Heart left ventricle (tissue), 16 donors: ENCODE measurements at regions not wholly inside any gene's neighbourhood (a gene's known extent, or its start where the extent isn't known, plus 50 kb on each side); places are given as distances from the start of the nearest gene placed in this dataset.

ENCODE experiments used
- ATAC-seq, 4 donors: fragments of 200-7000 bp; cut with Tn5 transposase; one replicate each; pipeline ENCODE4 v1.9.1; 2020 to 2022; ENCODE audit warnings: moderate library complexity in 4 of 4, mild to moderate bottlenecking in 3 of 4, moderate number of reproducible peaks in 1 of 4
- DNase-seq, 5 donors: peaks; one replicate each; pipeline ENCODE4 v3.0.0-alpha.2; 2020
- H3K27ac ChIP-seq, 12 donors: fragments of 200-600 bp; sonication (generic) in 4 of 12; one replicate each; pipeline versions ENCODE4 v1.5.0 to v1.8.0; 2016 to 2022; ENCODE audit warnings: mild to moderate bottlenecking in 2 of 12
- H3K27me3 ChIP-seq, 9 donors: fragments of 200-600 bp; sonication (generic) in 2 of 9; one replicate each; pipeline versions ENCODE4 v1.5.1 to v1.8.0; 2016 to 2022; ENCODE audit warnings: mild to moderate bottlenecking in 3 of 9
- H3K36me3 ChIP-seq, 9 donors: fragments of 200-600 bp; sonication (generic) in 2 of 9; one replicate each; pipeline versions ENCODE4 v1.5.0 to v1.8.0; 2018 to 2022; ENCODE audit warnings: mild to moderate bottlenecking in 2 of 9
- H3K4me1 ChIP-seq, 12 donors: fragments of 200-600 bp; sonication (generic) in 4 of 12; one replicate each; pipeline versions ENCODE4 v1.5.0 to v1.8.0; 2016 to 2022; ENCODE audit warnings: mild to moderate bottlenecking in 3 of 12
- H3K4me3 ChIP-seq, 12 donors: fragments of 200-600 bp; sonication (generic) in 4 of 12; one replicate each; pipeline versions ENCODE4 v1.5.0 to v1.8.0; 2017 to 2022; ENCODE audit warnings: mild to moderate bottlenecking in 9 of 12, moderate library complexity in 4 of 12
- H3K9me3 ChIP-seq, 12 donors: fragments of 200-600 bp; sonication (generic) in 4 of 12; one replicate each; pipeline versions ENCODE4 v1.5.0 to v1.8.0; 2016 to 2022; ENCODE audit warnings: mild to moderate bottlenecking in 1 of 12
- POLR2A ChIP-seq, 2 donors: fragments of 450-650 bp; IDR thresholded peaks; one replicate each; pipeline ENCODE4 v1.6.1; 2017; ENCODE audit warnings: antibody characterized with exemption in 2 of 2, mild to moderate bottlenecking in 2 of 2, moderate library complexity in 2 of 2
- WGBS, 4 donors: extraction: QIAGEN DNeasy Blood & Tissue Kit in 2 of 4; methylation state at CpG; one replicate each; pipeline versions ENCODE4 v1.1.5 to v1.1.7; 2013 to 2018; 5-methylcytosine and 5-hydroxymethylcytosine counted together
- intact Hi-C, 10 donors: fragments of 100-400 bp; cut with DNase I; formaldehyde crosslinking; loops; one replicate each; pipeline versions ENCODE4 v1.11.1 to v1.14.2; 2022
- TF ChIP-seq, protein P1 (sequence below), 12 donors: fragments of 200-600 bp; sonication (generic) in 4 of 12; IDR thresholded peaks; one replicate each; pipeline versions ENCODE4 v1.5.0 to v1.8.0; 2018 to 2022; ENCODE audit warnings: antibody characterized with exemption in 12 of 12, mild to moderate bottlenecking in 5 of 12
- donor health status: ischemic (EF 13 %, LVEDD 7.1; RV severe dilation, severe dysfunction).
- donor health status: healthy with polysubstance abuse.
- donor health status: DM: no; HTN: yes; CAD: no.
- donor health status: DM: no; HTN: no; CAD: no.
- donor health status: ischemic (EF 25% LVEDD 6.9; RV normal size, moderate dysfunction).
- donor health status: ischemic (EF 25% LVEDD 5.7; RV mildly dilated, moderate dysfunction).
- donor health status: healthy.
- donor health status: DM: yes; HTN: yes; CAD: no.
- donor health status: ischemic (EF 35%, LVEDD 5.7; RV mildly dilated, moderate dysfunction).
- donor health status: nonischemic (EF 11% LVEDD 7.7; RV severe dilation, severe dysfunction).
- donor health status: DM: yes; HTN: yes; CAD: no.
- donor health status: PGD.
- donor health status: ischemic (EF 29% LVEDD 5.4; RV normal size, mild dysfunction).
- donor health status: nonischemic (EF 23%, LVEDD 6.1; RV moderate dilation, normal function).

DNA sequence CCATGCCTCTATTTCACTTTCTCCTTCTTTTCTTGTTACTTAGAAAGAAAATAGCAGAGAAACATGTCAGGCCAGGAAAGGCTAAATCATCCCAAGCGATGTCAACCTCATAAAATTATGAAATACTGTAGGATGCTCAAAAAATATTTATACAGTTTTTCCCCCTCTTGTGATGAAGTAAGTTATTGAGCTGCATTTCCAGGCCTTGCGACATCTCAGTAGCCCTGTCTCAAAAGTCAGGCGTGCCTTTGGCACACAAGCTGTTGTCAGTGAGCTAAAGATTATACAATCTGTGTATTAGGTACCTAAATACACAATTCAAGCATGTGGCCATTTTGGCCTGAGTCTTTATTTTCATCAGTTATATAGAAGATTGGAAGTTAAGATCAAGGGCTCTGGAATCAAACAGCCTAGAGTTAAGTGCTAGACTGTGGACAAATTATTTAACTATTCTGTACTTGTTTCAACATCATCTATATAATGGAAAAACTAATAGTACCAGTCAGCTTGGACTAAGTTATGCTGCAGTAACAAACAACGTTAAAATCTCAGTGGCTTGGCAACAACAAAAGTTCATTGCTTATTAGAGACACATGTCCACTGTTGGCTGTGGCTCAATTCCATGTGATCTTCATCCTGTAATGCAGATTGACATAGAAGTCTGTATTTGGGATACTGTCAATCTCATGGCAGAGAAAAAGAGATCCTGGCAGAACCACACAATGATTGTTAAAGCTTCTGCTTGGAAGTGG lies 406.4 kb upstream of the PROK2 start:
- peaks cover 0 to 9% (median 0%) of the 10 kb centered on the region in 12 donors for H3K9me3 ChIP-seq
- ATAC-seq: no peak
- H3K36me3 ChIP-seq: no peaks in the 10 kb centered on the region
- TF ChIP-seq POLR2A (IDR thresholded peaks at IDR 0.05): no peak
- TF ChIP-seq, protein P1, sequence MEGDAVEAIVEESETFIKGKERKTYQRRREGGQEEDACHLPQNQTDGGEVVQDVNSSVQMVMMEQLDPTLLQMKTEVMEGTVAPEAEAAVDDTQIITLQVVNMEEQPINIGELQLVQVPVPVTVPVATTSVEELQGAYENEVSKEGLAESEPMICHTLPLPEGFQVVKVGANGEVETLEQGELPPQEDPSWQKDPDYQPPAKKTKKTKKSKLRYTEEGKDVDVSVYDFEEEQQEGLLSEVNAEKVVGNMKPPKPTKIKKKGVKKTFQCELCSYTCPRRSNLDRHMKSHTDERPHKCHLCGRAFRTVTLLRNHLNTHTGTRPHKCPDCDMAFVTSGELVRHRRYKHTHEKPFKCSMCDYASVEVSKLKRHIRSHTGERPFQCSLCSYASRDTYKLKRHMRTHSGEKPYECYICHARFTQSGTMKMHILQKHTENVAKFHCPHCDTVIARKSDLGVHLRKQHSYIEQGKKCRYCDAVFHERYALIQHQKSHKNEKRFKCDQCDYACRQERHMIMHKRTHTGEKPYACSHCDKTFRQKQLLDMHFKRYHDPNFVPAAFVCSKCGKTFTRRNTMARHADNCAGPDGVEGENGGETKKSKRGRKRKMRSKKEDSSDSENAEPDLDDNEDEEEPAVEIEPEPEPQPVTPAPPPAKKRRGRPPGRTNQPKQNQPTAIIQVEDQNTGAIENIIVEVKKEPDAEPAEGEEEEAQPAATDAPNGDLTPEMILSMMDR (IDR thresholded peaks at IDR 0.05): no peak
- H3K4me1 ChIP-seq: peaks cover 0 to 2% (median 0%) of the 10 kb centered on the region in 12 donors
- no peaks in the 10 kb centered on the region for H3K27me3 ChIP-seq
- WGBS, 4 donors: 93 to 97% (median 95%) methylated on average over 4 of the region's 4 CpGs
- intact Hi-C loops: no loop called here
- no peak overlapping the region for H3K4me3 ChIP-seq
- no peak for DNase-seq
- no peak overlapping the region for H3K27ac ChIP-seq

- WGBS, 4 donors: 86 to 92% (median 89%) methylated on average over 5 of the region's 5 CpGs
Observed at GRCh38 chr3:72190050-72190449, 405.1 kb upstream of the PROK2 start.

DNA sequence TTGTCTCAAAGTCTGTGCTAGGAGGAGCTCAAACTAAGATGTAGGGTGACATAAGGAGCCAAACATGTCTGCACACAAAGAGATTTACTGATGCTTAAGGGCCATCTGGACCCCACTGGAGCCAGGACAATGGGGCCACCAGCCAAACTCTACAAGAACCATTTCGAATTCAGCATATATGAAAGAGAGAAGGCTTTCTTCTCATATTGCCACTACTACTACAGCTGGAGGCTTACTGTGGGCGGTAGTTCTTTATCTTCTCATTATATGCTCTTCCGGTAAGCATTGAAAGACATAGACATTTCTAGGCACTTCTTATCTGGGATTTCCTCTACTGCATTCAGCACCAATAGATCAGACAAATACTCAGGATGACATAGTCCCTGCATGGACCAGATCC lies 404.4 kb upstream of the PROK2 start:
- no peak for DNase-seq
- Histone ChIP-seq H3K4me3 (no peak overlapping the region), H3K9me3 (peaks cover 0 to 9% (median 0%) of the 10 kb centered on the region in 12 donors), H3K36me3 (no peaks in the 10 kb centered on the region), H3K4me1 (peaks cover 0 to 11% (median 0%) of the 10 kb centered on the region in 12 donors), H3K27me3 (no peaks in the 10 kb centered on the region), H3K27ac (no peak overlapping the region)
- ATAC-seq: no peak
- 78 to 89% (median 87%) methylated on average over 3 of the region's 3 CpGs for WGBS, 4 donors
- no peak for TF ChIP-seq POLR2A (IDR thresholded peaks at IDR 0.05)
- TF ChIP-seq, protein P1 (IDR thresholded peaks at IDR 0.05): no peak
- intact Hi-C loops: no loop called here

More at GRCh38 chr3:72190050-72190449, 405.1 kb upstream of the PROK2 start:
- H3K9me3 ChIP-seq: peaks cover 0 to 9% (median 0%) of the 10 kb centered on the region in 12 donors
- peaks cover 0 to 11% (median 0%) of the 10 kb centered on the region in 12 donors for H3K4me1 ChIP-seq
- H3K4me3 ChIP-seq: no peak overlapping the region
- intact Hi-C loops: no loop called here
- H3K27ac ChIP-seq: no peak overlapping the region
- no peaks in the 10 kb centered on the region for H3K36me3 ChIP-seq
- ATAC-seq (peak in 2 of 4 donors; percentile 15 to 39), DNase-seq (no peak)
- no peaks in the 10 kb centered on the region for H3K27me3 ChIP-seq
- no peak for TF ChIP-seq POLR2A (IDR thresholded peaks at IDR 0.05)
- TF ChIP-seq, protein P1 (IDR thresholded peaks at IDR 0.05): no peak

DNA sequence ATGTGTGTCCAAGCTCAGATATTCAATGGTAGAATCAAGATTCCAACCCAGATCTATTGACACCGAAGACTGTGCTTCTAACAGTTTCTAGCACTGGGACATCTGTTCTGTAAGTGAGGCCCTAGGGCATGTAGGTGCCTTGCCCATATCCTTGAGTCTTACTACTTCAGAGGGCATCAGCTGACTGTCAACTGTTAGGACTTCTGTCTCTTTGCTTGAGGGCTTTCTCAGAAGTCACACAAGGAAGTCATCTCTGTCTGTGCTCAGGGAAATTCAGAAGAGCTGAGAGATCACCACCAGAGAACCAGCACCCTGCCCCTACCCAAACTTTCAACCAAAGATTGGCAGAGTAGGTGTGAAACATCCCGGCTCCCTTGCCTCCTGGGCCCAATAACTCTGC lies 403.6 kb upstream of the PROK2 start:
- no peak for TF ChIP-seq POLR2A (IDR thresholded peaks at IDR 0.05)
- TF ChIP-seq, protein P1 (IDR thresholded peaks at IDR 0.05): no peak
- Histone ChIP-seq H3K9me3 (peaks cover 0 to 9% (median 0%) of the 10 kb centered on the region in 12 donors), H3K27me3 (no peaks in the 10 kb centered on the region), H3K4me1 (peaks cover 0 to 11% (median 0%) of the 10 kb centered on the region in 12 donors), H3K4me3 (no peak overlapping the region), H3K27ac (no peak overlapping the region), H3K36me3 (no peaks in the 10 kb centered on the region)
- 95 to 100% (median 98%) methylated on average over 2 of the region's 2 CpGs for WGBS, 4 donors
- intact Hi-C loops: no loop called here
- DNase-seq (no peak), ATAC-seq (no peak)
